ENCODE measurements at regions not wholly inside any gene's neighbourhood (a gene's known extent, or its start where the extent isn't known, plus 50 kb on each side); places are given as distances from the start of the nearest gene placed in this dataset. TPM values are rescaled to one million over a fixed set of nuclear protein-coding genes. Genes with fewer than 3 reads are reported as not detected.

GRCh38 chr14:62631176-62631575 is 414.1 kb downstream of the KCNH5 start:
- ChIA-PET POLR2A (no interaction called here), CTCF (no interaction called here)
- Histone ChIP-seq H3K36me3 (ENCODE audit: control insufficient read depth, insufficient read depth, low read length) (no peaks in the 10 kb centered on the region), H3K27me3 (ENCODE audit: control insufficient read depth, insufficient read depth, low read length) (no peaks in the 10 kb centered on the region), H3K4me3 (ENCODE audit: low read depth, low read length) (no peak overlapping the region)
- no peak for DNase-seq (ENCODE audit: low read depth)
- TF ChIP-seq, protein P1, sequence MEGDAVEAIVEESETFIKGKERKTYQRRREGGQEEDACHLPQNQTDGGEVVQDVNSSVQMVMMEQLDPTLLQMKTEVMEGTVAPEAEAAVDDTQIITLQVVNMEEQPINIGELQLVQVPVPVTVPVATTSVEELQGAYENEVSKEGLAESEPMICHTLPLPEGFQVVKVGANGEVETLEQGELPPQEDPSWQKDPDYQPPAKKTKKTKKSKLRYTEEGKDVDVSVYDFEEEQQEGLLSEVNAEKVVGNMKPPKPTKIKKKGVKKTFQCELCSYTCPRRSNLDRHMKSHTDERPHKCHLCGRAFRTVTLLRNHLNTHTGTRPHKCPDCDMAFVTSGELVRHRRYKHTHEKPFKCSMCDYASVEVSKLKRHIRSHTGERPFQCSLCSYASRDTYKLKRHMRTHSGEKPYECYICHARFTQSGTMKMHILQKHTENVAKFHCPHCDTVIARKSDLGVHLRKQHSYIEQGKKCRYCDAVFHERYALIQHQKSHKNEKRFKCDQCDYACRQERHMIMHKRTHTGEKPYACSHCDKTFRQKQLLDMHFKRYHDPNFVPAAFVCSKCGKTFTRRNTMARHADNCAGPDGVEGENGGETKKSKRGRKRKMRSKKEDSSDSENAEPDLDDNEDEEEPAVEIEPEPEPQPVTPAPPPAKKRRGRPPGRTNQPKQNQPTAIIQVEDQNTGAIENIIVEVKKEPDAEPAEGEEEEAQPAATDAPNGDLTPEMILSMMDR (IDR thresholded peaks at IDR 0.05; ENCODE audit: insufficient read depth, low read depth, low read length) = no peak

DNA sequence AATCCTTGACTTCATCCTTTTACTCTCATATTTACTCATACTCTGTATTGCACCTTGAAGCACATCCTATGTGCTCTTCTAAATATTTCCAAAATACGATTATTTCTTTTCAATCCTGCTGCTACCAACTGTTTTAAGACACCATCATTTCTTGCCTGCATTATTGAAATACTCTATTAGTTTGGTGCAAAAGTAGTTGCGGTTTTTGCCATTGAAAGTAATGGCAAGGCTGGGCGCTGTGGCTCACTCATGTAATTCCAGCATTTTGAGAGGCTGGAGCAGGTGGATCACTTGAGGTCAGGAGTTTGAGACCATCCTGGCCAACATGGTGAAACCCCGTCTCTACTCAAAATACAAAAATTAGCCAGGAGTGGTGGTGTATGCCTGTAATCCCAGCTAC is 412.5 kb downstream of the KCNH5 start:
- TF ChIP-seq, protein P1 (IDR thresholded peaks at IDR 0.05; ENCODE audit: insufficient read depth, low read depth, low read length) = no peak
- H3K4me3 ChIP-seq (ENCODE audit: low read depth, low read length) = no peak overlapping the region
- POLR2A ChIA-PET = no interaction called here
- H3K36me3 ChIP-seq (ENCODE audit: control insufficient read depth, insufficient read depth, low read length) = no peaks in the 10 kb centered on the region
- CTCF ChIA-PET = no interaction called here
- H3K27me3 ChIP-seq (ENCODE audit: control insufficient read depth, insufficient read depth, low read length) = no peaks in the 10 kb centered on the region
- DNase-seq (ENCODE audit: low read depth) = no peak

DNA sequence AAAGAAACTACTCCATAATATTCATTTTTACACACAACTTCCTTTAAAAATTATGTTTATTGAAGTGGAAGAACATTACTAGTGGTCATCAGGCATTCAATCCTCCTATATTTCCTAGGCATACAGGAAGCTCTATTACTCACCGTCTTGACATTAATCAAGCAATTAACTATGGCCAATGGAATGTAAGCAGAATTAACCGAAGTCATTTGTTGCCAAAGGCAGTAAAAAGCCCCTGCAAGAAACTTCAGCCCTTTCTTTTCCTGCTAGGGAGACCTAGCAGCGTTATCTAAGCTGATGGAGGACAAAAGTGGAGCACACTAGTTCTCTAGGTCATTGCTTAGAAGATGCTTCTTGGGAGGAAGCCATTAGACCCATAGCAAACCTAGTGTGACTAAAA is 399.6 kb downstream of the KCNH5 start:
- H3K4me3 ChIP-seq (ENCODE audit: low read depth, low read length) = no peak overlapping the region
- no peaks in the 10 kb centered on the region for H3K27me3 ChIP-seq (ENCODE audit: control insufficient read depth, insufficient read depth, low read length)
- no peaks in the 10 kb centered on the region for H3K36me3 ChIP-seq (ENCODE audit: control insufficient read depth, insufficient read depth, low read length)
- TF ChIP-seq, protein P1 (IDR thresholded peaks at IDR 0.05; ENCODE audit: insufficient read depth, low read depth, low read length) = no peak
- CTCF ChIA-PET = no interaction called here
- POLR2A ChIA-PET = no interaction called here
- no peak for DNase-seq (ENCODE audit: low read depth)

Small RNA genes in the stretch of these regions (small RNA-seq; reads per million reads assigned to genes)
- not detected for gene AL389895.1 (ENCODE audit: insufficient read length, low read depth, low replicate concordance)

All from BJ (cell line).